Mesendoderm (in vitro differentiated cells): ENCODE measurements at regions not wholly inside any gene's neighbourhood (a gene's known extent, or its start where the extent isn't known, plus 50 kb on each side); places are given as distances from the start of the nearest gene placed in this dataset.

Experiments used
- DNase-seq: peaks from one replicate; pipeline ENCODE4 v3.0.0; 2013
- H2AK5ac ChIP-seq: 2 replicates; pipeline ENCODE4 v1.6.1; 2013; ENCODE audit warnings: low read length, inconsistent platforms
- H2BK120ac ChIP-seq: 2 replicates; pipeline ENCODE4 v1.6.1; 2013; ENCODE audit warnings: low read depth, mild to moderate bottlenecking, low read length, moderate library complexity, mixed read lengths
- H2BK15ac ChIP-seq: replicated peaks from 2 replicates; pipeline ENCODE4 v1.6.1; 2013; ENCODE audit warnings: low read depth, mild to moderate bottlenecking, moderate library complexity
- H2BK5ac ChIP-seq: 2 replicates; pipeline ENCODE4 v1.6.1; 2013; ENCODE audit warnings: low read length, inconsistent platforms
- H3K18ac ChIP-seq: 2 replicates; pipeline ENCODE4 v1.6.1; 2013; ENCODE audit warnings: mild to moderate bottlenecking, low read length, mixed read lengths
- H3K23ac ChIP-seq: one replicate; pipeline ENCODE4 v1.6.1; 2013; ENCODE audit warnings: low read length
- H3K27ac ChIP-seq: 2 replicates; pipeline ENCODE4 v1.5.1; 2013; ENCODE audit warnings: low read depth, mild to moderate bottlenecking, inconsistent platforms, low read length, moderate library complexity
- H3K27me3 ChIP-seq: 2 replicates; pipeline ENCODE4 v1.6.1; 2013; ENCODE audit warnings: low read length, control low read depth, mild to moderate bottlenecking, inconsistent platforms; ENCODE audit not compliant: insufficient read depth, poor library complexity
- H3K36me3 ChIP-seq: 2 replicates; pipeline ENCODE4 v1.6.1; 2013; ENCODE audit warnings: low read length, inconsistent platforms; ENCODE audit not compliant: control insufficient read depth, insufficient read depth
- H3K4ac ChIP-seq: one replicate; pipeline ENCODE4 v1.6.1; 2013; ENCODE audit warnings: low read depth, mild to moderate bottlenecking, low read length, moderate library complexity
- H3K4me1 ChIP-seq: 2 replicates; pipeline ENCODE4 v1.6.1; 2013; ENCODE audit warnings: low read depth, low read length, inconsistent platforms; ENCODE audit not compliant: control insufficient read depth
- H3K4me2 ChIP-seq: 2 replicates; pipeline ENCODE4 v1.6.1; 2013; ENCODE audit warnings: low read length
- H3K4me3 ChIP-seq: 2 replicates; pipeline ENCODE4 v1.5.1; 2013; ENCODE audit warnings: mild to moderate bottlenecking, low read length
- H3K56ac ChIP-seq: one replicate; pipeline ENCODE4 v1.6.1; 2013; ENCODE audit warnings: low read length
- H3K79me1 ChIP-seq: 2 replicates; pipeline ENCODE4 v1.6.1; 2013; ENCODE audit warnings: low read length, inconsistent platforms
- H3K79me2 ChIP-seq: 2 replicates; pipeline ENCODE4 v1.6.1; 2013; ENCODE audit warnings: mild to moderate bottlenecking, low read length; ENCODE audit not compliant: control insufficient read depth, insufficient read depth
- H3K9ac ChIP-seq: 2 replicates; pipeline ENCODE4 v1.6.1; 2013; ENCODE audit warnings: low read length, inconsistent platforms
- H4K5ac ChIP-seq: one replicate; pipeline ENCODE4 v1.6.1; 2013; ENCODE audit warnings: low read length
- H4K8ac ChIP-seq: one replicate; pipeline ENCODE4 v1.6.1; 2013; ENCODE audit warnings: low read depth, mild to moderate bottlenecking, control low read depth, low read length, moderate library complexity
- WGBS: extraction: QIAGEN DNeasy Blood & Tissue Kit; methylation state at CpG from one replicate; pipeline ENCODE4 v1.1.7; 2013; ENCODE audit warnings: low lambda C conversion rate, missing lambda C conversion rate; ENCODE audit not compliant: insufficient coverage; ENCODE audit errors: extremely low coverage; 5-methylcytosine and 5-hydroxymethylcytosine counted together

DNA sequence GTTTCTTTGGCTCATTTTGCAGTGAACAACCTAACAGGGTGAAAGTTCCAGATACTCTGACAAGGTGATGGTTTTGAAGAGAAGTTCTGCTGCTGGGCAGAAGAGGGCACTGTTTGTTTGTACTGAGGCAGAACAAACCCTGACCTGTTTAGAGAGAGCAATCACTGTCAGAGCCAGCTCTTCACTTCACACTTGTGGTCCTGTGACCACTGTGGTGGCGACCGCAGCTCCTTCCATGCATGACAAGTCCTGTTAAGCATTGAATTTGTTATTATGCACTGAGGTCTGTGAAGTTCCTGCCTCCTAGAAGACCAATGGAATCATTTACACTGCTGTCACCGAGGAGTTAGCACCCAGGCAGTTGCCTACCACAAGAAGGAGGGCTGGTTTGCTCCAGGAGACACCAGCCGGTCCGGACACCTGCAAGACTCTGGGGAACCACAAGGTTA lies 86.6 kb downstream of the ZNF330 start:
- no peak overlapping the region for H2AK5ac ChIP-seq
- H3K79me1 ChIP-seq, result no peaks in the 10 kb centered on the region
- no peak overlapping the region for H3K4ac ChIP-seq
- H3K27me3 ChIP-seq, result no peaks in the 10 kb centered on the region
- peak; percentile 76 for DNase-seq
- H3K18ac ChIP-seq, result no peak overlapping the region
- H2BK120ac ChIP-seq, result no peak overlapping the region
- H2BK15ac ChIP-seq, result no peak overlapping the region
- H2BK5ac ChIP-seq, result no peak overlapping the region
- no peak overlapping the region for H3K27ac ChIP-seq
- WGBS, result no CpG with 5 or more reads among the region's 5 CpGs
- H3K79me2 ChIP-seq, result no peaks in the 10 kb centered on the region
- no peak overlapping the region for H3K23ac ChIP-seq
- H3K4me2 ChIP-seq, result no peak overlapping the region
- no peak overlapping the region for H3K9ac ChIP-seq
- H3K4me3 ChIP-seq, result no peak overlapping the region
- no peak overlapping the region for H4K8ac ChIP-seq
- H3K56ac ChIP-seq, result no peak overlapping the region
- H3K36me3 ChIP-seq, result no peaks in the 10 kb centered on the region
- no peak overlapping the region for H4K5ac ChIP-seq
- no peaks in the 10 kb centered on the region for H3K4me1 ChIP-seq

DNA sequence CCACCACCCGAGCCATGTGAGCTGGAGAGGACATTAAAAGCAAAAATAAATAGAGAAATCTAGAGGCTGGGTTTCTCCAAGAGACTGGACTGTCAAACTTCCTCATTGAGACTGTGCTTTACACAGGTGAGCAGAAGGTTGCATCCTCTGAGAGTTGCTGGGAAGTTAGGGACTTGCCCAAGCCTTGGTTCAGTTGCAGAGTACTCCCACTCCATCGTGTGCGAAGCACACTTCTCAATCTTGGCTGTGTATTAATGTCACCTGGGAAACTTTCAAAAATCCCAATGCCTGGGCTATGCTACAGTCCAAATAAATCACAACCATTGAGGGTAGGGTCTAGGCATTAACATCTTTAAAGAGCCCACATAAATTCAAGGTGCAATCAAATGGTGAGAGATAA lies 89.2 kb downstream of the ZNF330 start:
- WGBS, result no CpG with 5 or more reads among the region's 3 CpGs
- Histone ChIP-seq H3K18ac (no peak overlapping the region), H3K79me2 (no peaks in the 10 kb centered on the region), H3K27ac (no peak overlapping the region), H3K23ac (no peak overlapping the region), H2BK5ac (no peak overlapping the region), H4K8ac (no peak overlapping the region), H3K9ac (no peak overlapping the region), H3K36me3 (no peaks in the 10 kb centered on the region), H3K79me1 (no peaks in the 10 kb centered on the region), H2BK15ac (no peak overlapping the region), H3K27me3 (no peaks in the 10 kb centered on the region), H3K4ac (no peak overlapping the region), H3K4me2 (no peak overlapping the region), H3K4me1 (no peaks in the 10 kb centered on the region), H3K56ac (no peak overlapping the region), H2AK5ac (no peak overlapping the region), H3K4me3 (no peak overlapping the region), H4K5ac (no peak overlapping the region), H2BK120ac (no peak overlapping the region)
- DNase-seq, result no peak

DNA sequence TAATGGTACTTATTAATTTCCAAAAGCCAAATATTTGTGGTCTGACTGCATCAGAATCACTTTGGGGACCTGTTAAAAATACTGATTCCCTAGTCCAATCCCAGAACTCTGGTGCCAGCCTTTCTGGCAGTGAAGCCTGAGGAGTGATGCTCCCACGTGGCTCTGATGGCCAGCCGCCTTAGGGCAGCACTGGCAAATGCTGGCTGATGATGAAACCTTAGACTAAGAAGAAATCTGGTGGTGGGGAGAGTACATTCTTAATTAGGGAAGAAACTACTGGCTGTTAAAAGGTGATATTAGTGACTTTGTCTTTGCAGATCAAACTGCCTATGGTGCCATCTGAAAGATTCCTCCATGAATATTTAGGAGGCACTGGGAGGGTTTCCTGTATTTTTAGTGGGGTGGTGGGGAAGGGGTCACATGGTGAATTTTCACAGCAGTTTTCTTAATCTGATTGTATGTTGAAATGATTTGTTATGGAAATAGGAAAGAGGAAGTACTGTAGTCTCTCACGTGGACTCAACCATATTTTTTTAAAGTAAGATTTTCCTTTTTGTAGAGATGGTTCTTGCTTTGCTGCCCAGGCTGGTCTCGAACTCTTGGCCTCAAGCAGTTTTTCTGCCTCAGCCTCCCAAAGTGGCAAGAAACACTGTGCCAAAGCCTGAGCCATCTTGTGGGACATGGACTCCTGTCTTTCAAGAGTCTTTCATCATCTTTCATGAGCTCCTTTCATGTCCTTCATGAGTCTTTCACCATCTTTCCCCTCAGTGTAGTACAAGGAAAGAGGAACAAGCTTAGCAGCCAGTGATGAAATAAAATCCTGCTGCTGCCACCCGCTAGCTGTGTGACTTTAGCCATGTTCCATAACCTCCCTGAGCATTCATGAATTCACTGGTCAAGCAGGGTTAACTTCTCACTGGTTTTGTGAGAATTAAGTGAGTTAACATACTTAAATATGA lies 90.8 kb downstream of the ZNF330 start:
- H2BK5ac ChIP-seq, result no peak overlapping the region
- H2AK5ac ChIP-seq, result no peak overlapping the region
- H3K23ac ChIP-seq, result no peak overlapping the region
- no peak overlapping the region for H2BK15ac ChIP-seq
- no peak overlapping the region for H3K27ac ChIP-seq
- H3K18ac ChIP-seq, result no peak overlapping the region
- H3K36me3 ChIP-seq, result no peaks in the 10 kb centered on the region
- H2BK120ac ChIP-seq, result no peak overlapping the region
- H4K8ac ChIP-seq, result no peak overlapping the region
- DNase-seq, result no peak
- no peaks in the 10 kb centered on the region for H3K79me2 ChIP-seq
- WGBS, result no CpG with 5 or more reads among the region's 5 CpGs
- H3K4me1 ChIP-seq, result no peaks in the 10 kb centered on the region
- no peaks in the 10 kb centered on the region for H3K79me1 ChIP-seq
- H3K4ac ChIP-seq, result no peak overlapping the region
- H3K4me2 ChIP-seq, result no peak overlapping the region
- no peaks in the 10 kb centered on the region for H3K27me3 ChIP-seq
- H3K9ac ChIP-seq, result no peak overlapping the region
- no peak overlapping the region for H3K56ac ChIP-seq
- H4K5ac ChIP-seq, result no peak overlapping the region
- no peak overlapping the region for H3K4me3 ChIP-seq

DNA sequence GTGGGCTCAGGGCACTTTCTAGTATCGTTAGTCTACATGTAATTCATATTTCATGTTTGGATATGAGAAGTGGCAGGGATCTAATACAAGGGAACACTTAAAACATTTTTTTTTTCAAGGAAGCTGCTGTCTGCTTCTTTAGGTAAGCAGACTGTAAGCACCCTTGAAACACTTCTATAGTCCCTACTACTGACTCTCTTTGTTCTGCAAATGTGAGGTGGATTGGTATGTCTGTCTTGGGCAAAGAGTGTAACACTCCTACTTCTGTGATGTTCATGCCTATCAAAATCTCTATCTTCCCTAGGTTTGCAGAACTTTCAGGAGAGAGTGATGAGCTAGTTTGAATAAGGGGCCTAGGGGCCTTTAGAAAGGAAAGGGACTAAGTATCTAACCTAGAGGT lies 93.9 kb downstream of the ZNF330 start:
- no peak overlapping the region for H3K18ac ChIP-seq
- H3K4me1 ChIP-seq, result no peaks in the 10 kb centered on the region
- H4K8ac ChIP-seq, result no peak overlapping the region
- H3K23ac ChIP-seq, result no peak overlapping the region
- H3K36me3 ChIP-seq, result no peaks in the 10 kb centered on the region
- H2AK5ac ChIP-seq, result no peak overlapping the region
- H3K4ac ChIP-seq, result no peak overlapping the region
- DNase-seq, result no peak
- H2BK5ac ChIP-seq, result no peak overlapping the region
- no peak overlapping the region for H2BK120ac ChIP-seq
- no peak overlapping the region for H4K5ac ChIP-seq
- H3K79me2 ChIP-seq, result no peaks in the 10 kb centered on the region
- no CpG with 5 or more reads among the region's 1 CpG for WGBS
- no peak overlapping the region for H3K27ac ChIP-seq
- H3K56ac ChIP-seq, result no peak overlapping the region
- H3K79me1 ChIP-seq, result no peaks in the 10 kb centered on the region
- no peak overlapping the region for H3K4me2 ChIP-seq
- H2BK15ac ChIP-seq, result no peak overlapping the region
- no peaks in the 10 kb centered on the region for H3K27me3 ChIP-seq
- no peak overlapping the region for H3K4me3 ChIP-seq
- no peak overlapping the region for H3K9ac ChIP-seq

DNA sequence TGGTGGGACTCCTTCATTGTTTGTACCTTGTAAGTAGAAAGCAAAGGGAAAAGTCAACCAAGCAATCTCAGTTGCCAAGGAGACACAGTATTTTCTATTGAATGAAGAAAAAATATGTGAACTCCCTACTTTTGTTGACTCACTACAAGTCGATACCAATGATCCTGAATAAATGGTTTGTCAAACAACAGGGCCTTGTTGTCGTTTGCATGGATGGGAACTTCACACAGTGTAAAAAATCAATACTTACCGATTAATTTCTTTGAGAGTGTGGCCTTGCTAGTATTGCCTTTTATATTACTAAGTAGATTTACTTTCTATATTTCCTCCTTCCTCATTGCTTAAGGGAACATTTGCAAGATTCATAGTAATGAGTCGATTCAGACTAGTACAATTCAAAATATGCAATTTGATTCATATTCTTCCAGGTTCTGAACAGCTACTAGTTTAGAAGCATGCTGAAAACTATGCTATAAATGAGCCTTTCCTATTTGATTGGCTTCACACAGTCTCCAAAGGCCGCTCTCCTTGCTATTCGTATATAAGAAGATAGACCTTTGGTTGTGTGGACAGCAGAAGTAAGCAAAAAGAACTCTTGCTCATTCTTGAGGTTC lies 108.0 kb downstream of the ZNF330 start:
- H2BK5ac ChIP-seq, result no peak overlapping the region

More for the DNA sequence above, 108.0 kb downstream of the ZNF330 start:
- Histone ChIP-seq H3K4me3 (no peak overlapping the region), H3K18ac (no peak overlapping the region), H3K4me1 (no peaks in the 10 kb centered on the region), H3K23ac (no peak overlapping the region), H3K79me2 (no peaks in the 10 kb centered on the region), H3K9ac (no peak overlapping the region), H2BK15ac (no peak overlapping the region), H3K36me3 (no peaks in the 10 kb centered on the region), H2AK5ac (no peak overlapping the region), H3K27ac (no peak overlapping the region), H4K8ac (no peak overlapping the region), H3K4ac (no peak overlapping the region), H4K5ac (no peak overlapping the region), H3K27me3 (no peaks in the 10 kb centered on the region), H2BK120ac (no peak overlapping the region), H3K79me1 (no peaks in the 10 kb centered on the region), H3K4me2 (no peak overlapping the region), H3K56ac (no peak overlapping the region)
- no peak for DNase-seq
- no CpG with 5 or more reads among the region's 6 CpGs for WGBS
